GM23248 (cell line): ENCODE measurements at regions not wholly inside any gene's neighbourhood (a gene's known extent, or its start where the extent isn't known, plus 50 kb on each side); places are given as distances from the start of the nearest gene placed in this dataset.

Experiments used
- EZH2 ChIP-seq: fragments of 200-600 bp; sonication (generic); IDR thresholded peaks from 2 replicates; pipeline ENCODE4 v1.6.1; 2018; ENCODE audit warnings: antibody characterized with exemption, mild to moderate bottlenecking; ENCODE audit not compliant: insufficient read depth, poor library complexity, severe bottlenecking
- EZH2phosphoT487 ChIP-seq: fragments of 200-600 bp; sonication (generic); IDR thresholded peaks from 2 replicates; pipeline ENCODE4 v1.6.1; 2018; ENCODE audit warnings: antibody characterized with exemption, moderate library complexity, mild to moderate bottlenecking, low read depth; ENCODE audit not compliant: insufficient read depth

DNA sequence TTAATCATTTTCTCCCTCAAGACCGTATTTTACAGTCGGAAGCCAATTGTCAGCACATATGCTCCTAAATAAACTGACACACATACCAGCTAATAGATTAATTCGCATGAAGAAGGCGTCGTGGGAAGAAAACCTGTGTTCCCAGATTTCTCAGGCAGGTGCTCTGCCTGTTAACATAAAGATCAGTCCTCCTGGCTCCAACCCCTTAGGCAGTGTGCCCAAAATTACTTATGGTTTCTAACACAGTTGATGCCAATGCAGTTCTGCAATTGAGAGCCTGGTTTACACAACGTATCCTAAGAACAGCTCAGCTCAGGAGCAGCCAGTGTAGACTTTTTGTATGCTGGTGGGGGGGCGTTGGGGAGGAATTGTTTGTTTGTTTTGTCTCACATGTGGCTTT is 208.3 kb downstream of the ENC1 start:
- no peak for TF ChIP-seq EZH2phosphoT487
- TF ChIP-seq EZH2: no peak
